Caco-2 (cell line): ENCODE measurements at regions not wholly inside any gene's neighbourhood (a gene's known extent, or its start where the extent isn't known, plus 50 kb on each side); places are given as distances from the start of the nearest gene placed in this dataset.

Experiments used
- BruUV-seq: library from RNA; stranded (reverse); fragments of 400-500 nt; replicated peaks from 2 replicates; lab custom pipeline; 2021; lab: Mats Ljungman, UMichigan
- CTCF ChIA-PET: fragments of 300-600 bp; sonication (Branson Sonifier 250); formaldehyde crosslinking; loops from one replicate; lab custom pipeline; 2022; ENCODE audit warnings: antibody characterized with exemption; lab: Charles Lee
- POLR2A ChIA-PET: fragments of 300-600 bp; sonication (Branson Sonifier 250); formaldehyde crosslinking; loops from one replicate; lab custom pipeline; 2022; ENCODE audit warnings: antibody characterized with exemption; lab: Charles Lee
- DNase-seq, 2 experiments: peaks; one replicate each; pipeline versions ENCODE4 v3.0.0 to v3.0.0-alpha.2; 2020 to 2022
- H3K27me3 ChIP-seq: replicated peaks from 2 replicates; pipeline ENCODE4 v1.6.0; 2011; ENCODE audit warnings: low read length; ENCODE audit not compliant: control insufficient read depth, insufficient read depth
- H3K36me3 ChIP-seq: 2 replicates; pipeline ENCODE4 v1.5.1; 2011; ENCODE audit warnings: low read length; ENCODE audit not compliant: control insufficient read depth, insufficient read depth
- H3K4me1 ChIP-seq: fragments of 250-450 bp; sonication (Bioruptor Pico); 2 replicates; pipeline ENCODE4 v1.5.1; 2020; ENCODE audit warnings: mild to moderate bottlenecking
- H3K4me3 ChIP-seq: 2 replicates; pipeline ENCODE4 v1.5.1; 2011; ENCODE audit warnings: low read depth, mild to moderate bottlenecking, control low read depth, low read length
- H3K9me3 ChIP-seq: fragments of 250-450 bp; sonication (Bioruptor Pico); 2 replicates; pipeline ENCODE4 v1.5.1; 2020; ENCODE audit warnings: mild to moderate bottlenecking, moderate library complexity
- H3K27ac Mint-ChIP-seq: one replicate; pipeline ENCODE4 v1.8.0; 2022; ENCODE audit warnings: mixed read lengths; ENCODE audit not compliant: unreplicated experiment
- H3K27me3 Mint-ChIP-seq: one replicate; pipeline ENCODE4 v1.8.0; 2022; ENCODE audit warnings: mixed read lengths; ENCODE audit not compliant: insufficient read depth, unreplicated experiment
- H3K36me3 Mint-ChIP-seq: one replicate; pipeline ENCODE4 v1.8.0; 2022; ENCODE audit warnings: mild to moderate bottlenecking, mixed read lengths; ENCODE audit not compliant: insufficient read depth, unreplicated experiment
- H3K4me1 Mint-ChIP-seq: one replicate; pipeline ENCODE4 v1.8.0; 2022; ENCODE audit warnings: low read depth, mixed read lengths; ENCODE audit not compliant: unreplicated experiment
- H3K4me3 Mint-ChIP-seq: one replicate; pipeline ENCODE4 v1.8.0; 2022; ENCODE audit warnings: mild to moderate bottlenecking, moderate library complexity, mixed read lengths; ENCODE audit not compliant: unreplicated experiment
- H3K9me3 Mint-ChIP-seq: one replicate; pipeline ENCODE4 v1.8.0; 2022; ENCODE audit warnings: mixed read lengths; ENCODE audit not compliant: unreplicated experiment
- CTCF ChIP-seq, 2 experiments: fragments of 200-600 bp in 1 of 2; IDR thresholded peaks; 1 replicate in 1 of 2; 2 replicates in 1 of 2; pipeline versions ENCODE4 v1.5.1 to v1.8.0; 2011 to 2022; ENCODE audit warnings: antibody characterized with exemption in 1 of 2, control low read depth in 1 of 2, inconsistent platforms in 1 of 2, low read depth in 1 of 2, low read length in 1 of 2, mild to moderate bottlenecking in 1 of 2, moderate library complexity in 1 of 2; ENCODE audit not compliant: insufficient read depth in 1 of 2, severe bottlenecking in 1 of 2, unreplicated experiment in 1 of 2
- intact Hi-C: fragments of 100-400 bp; cut with micrococcal nuclease; formaldehyde crosslinking; loops from one replicate; pipeline ENCODE4 v1.10.0; 2022; ENCODE audit not compliant: unreplicated experiment

- H3K9me3 ChIP-seq, result no peaks in the 10 kb centered on the region
- no peaks in the 10 kb centered on the region for H3K27me3 Mint-ChIP-seq
- H3K4me1 ChIP-seq, result peaks cover 84% of the 10 kb centered on the region
- H3K36me3 Mint-ChIP-seq, result no peaks in the 10 kb centered on the region
- H3K4me3 ChIP-seq, result no peak overlapping the region
- BruUV-seq, result no TSS peak
- no peaks in the 10 kb centered on the region for H3K36me3 ChIP-seq
- ChIA-PET POLR2A (interaction anchor here (0.8 to 1.2 kb wide), 2 partner anchors 269 to 301 kb away, joined by 3 read pairs; partner anchors contain the start of gene ZFP36L2), CTCF (interaction anchor here (0.8 to 1.3 kb wide), 6 partner anchors 11 to 534 kb away, joined by 3 read pairs; no protein-coding TSS in a partner anchor)
- DNase-seq, result no peak
- H3K4me3 Mint-ChIP-seq, result peak overlapping the region; percentile 25
- TF ChIP-seq CTCF (IDR thresholded peaks at IDR 0.05; ENCODE audit: insufficient read depth in 1 of 2, low read depth in 1 of 2, low read length in 1 of 2, severe bottlenecking in 1 of 2, unreplicated experiment in 1 of 2), result no peak
- no peaks in the 10 kb centered on the region for H3K27me3 ChIP-seq
- H3K4me1 Mint-ChIP-seq, result peaks cover 64% of the 10 kb centered on the region
- H3K27ac Mint-ChIP-seq, result peak overlapping the region; percentile 76
- intact Hi-C loops, result no loop called here
- H3K9me3 Mint-ChIP-seq, result no peaks in the 10 kb centered on the region
These were observed 133.5 kb upstream of the HAAO start for GRCh38 chr2:42925742-42926433.

GRCh38 chr2:42924418-42924886 lies 132.1 kb upstream of the HAAO start:
- H3K4me1 ChIP-seq, result peaks cover 74% of the 10 kb centered on the region
- no peak for DNase-seq
- intact Hi-C loops, result no loop called here
- Mint-ChIP-seq H3K36me3 (no peaks in the 10 kb centered on the region), H3K27ac (peak overlapping the region; percentile 76), H3K4me3 (peak overlapping the region; percentile 17), H3K27me3 (no peaks in the 10 kb centered on the region), H3K4me1 (peaks cover 53% of the 10 kb centered on the region), H3K9me3 (no peaks in the 10 kb centered on the region)
- no peak overlapping the region for H3K4me3 ChIP-seq
- ChIA-PET CTCF (no interaction called here), POLR2A (no interaction called here)
- BruUV-seq, result no TSS peak
- H3K27me3 ChIP-seq, result no peaks in the 10 kb centered on the region
- TF ChIP-seq CTCF (IDR thresholded peaks at IDR 0.05; ENCODE audit: insufficient read depth in 1 of 2, low read depth in 1 of 2, low read length in 1 of 2, severe bottlenecking in 1 of 2, unreplicated experiment in 1 of 2), result no peak
- H3K9me3 ChIP-seq, result no peaks in the 10 kb centered on the region
- no peaks in the 10 kb centered on the region for H3K36me3 ChIP-seq

- H3K9me3 Mint-ChIP-seq, result no peaks in the 10 kb centered on the region
- Histone ChIP-seq H3K27me3 (no peaks in the 10 kb centered on the region), H3K9me3 (no peaks in the 10 kb centered on the region), H3K4me1 (peaks cover 68% of the 10 kb centered on the region), H3K36me3 (no peaks in the 10 kb centered on the region), H3K4me3 (no peak overlapping the region)
- DNase-seq, result no peak
- BruUV-seq, result no TSS peak
- no peak overlapping the region for H3K4me3 Mint-ChIP-seq
- intact Hi-C loops, result no loop called here
- CTCF ChIA-PET, result interaction anchor here (0.6 kb wide), 1 partner anchor 600 kb away, joined by 3 read pairs; no protein-coding TSS in a partner anchor
- H3K4me1 Mint-ChIP-seq, result peaks cover 51% of the 10 kb centered on the region
- peak overlapping the region; percentile 76 for H3K27ac Mint-ChIP-seq
- POLR2A ChIA-PET, result no interaction called here
- no peaks in the 10 kb centered on the region for H3K36me3 Mint-ChIP-seq
- no peaks in the 10 kb centered on the region for H3K27me3 Mint-ChIP-seq
- TF ChIP-seq CTCF (IDR thresholded peaks at IDR 0.05; ENCODE audit: insufficient read depth in 1 of 2, low read depth in 1 of 2, low read length in 1 of 2, severe bottlenecking in 1 of 2, unreplicated experiment in 1 of 2), result no peak
These were observed 131.4 kb upstream of the HAAO start for GRCh38 chr2:42923580-42924417.
